HFFc6 (cell line): ENCODE measurements at regions not wholly inside any gene's neighbourhood (a gene's known extent, or its start where the extent isn't known, plus 50 kb on each side); places are given as distances from the start of the nearest gene placed in this dataset.

Source experiments
- DNase-seq: peaks from one replicate; pipeline ENCODE4 v3.0.0-alpha.2; 2018
- H3K27ac Mint-ChIP-seq: 2 replicates; pipeline ENCODE4 v1.8.0; 2020; ENCODE audit warnings: mild to moderate bottlenecking, mixed read lengths
- H3K27me3 Mint-ChIP-seq: 2 replicates; pipeline ENCODE4 v1.8.0; 2021; ENCODE audit warnings: mild to moderate bottlenecking, moderate library complexity, mixed read lengths; ENCODE audit not compliant: insufficient read depth
- H3K36me3 Mint-ChIP-seq: 2 replicates; pipeline ENCODE4 v1.8.0; 2021; ENCODE audit warnings: low read depth, mixed read lengths
- H3K4me1 Mint-ChIP-seq: 2 replicates; pipeline ENCODE4 v1.8.0; 2020; ENCODE audit warnings: low read depth, mixed read lengths
- H3K4me3 Mint-ChIP-seq: 2 replicates; pipeline ENCODE4 v1.8.0; 2020; ENCODE audit warnings: mild to moderate bottlenecking, moderate library complexity, mixed read lengths
- H3K9me3 Mint-ChIP-seq: 2 replicates; pipeline ENCODE4 v1.8.0; 2020; ENCODE audit warnings: mild to moderate bottlenecking, mixed read lengths
- TF ChIP-seq, protein P1 (sequence below): fragments of 200-600 bp; sonication (generic); IDR thresholded peaks from 2 replicates; pipeline ENCODE4 v1.5.0; 2021; ENCODE audit warnings: antibody characterized with exemption, mild to moderate bottlenecking

DNA sequence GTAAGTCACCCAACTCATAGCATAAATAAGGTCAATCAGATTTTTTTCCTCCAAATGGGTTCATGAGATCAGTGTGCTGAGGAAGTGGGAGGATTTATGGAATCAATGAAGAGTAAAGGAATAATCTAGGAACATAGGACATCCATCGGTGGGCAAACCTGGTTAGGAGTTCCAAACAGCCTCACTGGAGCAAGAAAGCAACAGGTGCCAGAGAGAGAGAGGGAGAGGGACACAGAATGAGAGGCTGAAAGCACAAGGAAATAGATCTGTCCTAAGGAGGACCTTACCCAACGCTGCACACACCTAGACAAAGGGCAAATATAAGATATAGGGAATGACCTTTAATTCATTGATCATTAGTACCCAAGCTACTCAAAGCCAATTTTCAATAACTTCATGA, 119.5 kb upstream of the ANKRD1 start:
- Mint-ChIP-seq H3K27me3 (peaks cover 23% of the 10 kb centered on the region), H3K36me3 (no peaks in the 10 kb centered on the region), H3K27ac (no peak overlapping the region), H3K4me1 (peaks cover 7% of the 10 kb centered on the region), H3K9me3 (no peaks in the 10 kb centered on the region), H3K4me3 (no peak overlapping the region)
- TF ChIP-seq, protein P1, sequence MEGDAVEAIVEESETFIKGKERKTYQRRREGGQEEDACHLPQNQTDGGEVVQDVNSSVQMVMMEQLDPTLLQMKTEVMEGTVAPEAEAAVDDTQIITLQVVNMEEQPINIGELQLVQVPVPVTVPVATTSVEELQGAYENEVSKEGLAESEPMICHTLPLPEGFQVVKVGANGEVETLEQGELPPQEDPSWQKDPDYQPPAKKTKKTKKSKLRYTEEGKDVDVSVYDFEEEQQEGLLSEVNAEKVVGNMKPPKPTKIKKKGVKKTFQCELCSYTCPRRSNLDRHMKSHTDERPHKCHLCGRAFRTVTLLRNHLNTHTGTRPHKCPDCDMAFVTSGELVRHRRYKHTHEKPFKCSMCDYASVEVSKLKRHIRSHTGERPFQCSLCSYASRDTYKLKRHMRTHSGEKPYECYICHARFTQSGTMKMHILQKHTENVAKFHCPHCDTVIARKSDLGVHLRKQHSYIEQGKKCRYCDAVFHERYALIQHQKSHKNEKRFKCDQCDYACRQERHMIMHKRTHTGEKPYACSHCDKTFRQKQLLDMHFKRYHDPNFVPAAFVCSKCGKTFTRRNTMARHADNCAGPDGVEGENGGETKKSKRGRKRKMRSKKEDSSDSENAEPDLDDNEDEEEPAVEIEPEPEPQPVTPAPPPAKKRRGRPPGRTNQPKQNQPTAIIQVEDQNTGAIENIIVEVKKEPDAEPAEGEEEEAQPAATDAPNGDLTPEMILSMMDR = no peak
- no peak for DNase-seq

DNA sequence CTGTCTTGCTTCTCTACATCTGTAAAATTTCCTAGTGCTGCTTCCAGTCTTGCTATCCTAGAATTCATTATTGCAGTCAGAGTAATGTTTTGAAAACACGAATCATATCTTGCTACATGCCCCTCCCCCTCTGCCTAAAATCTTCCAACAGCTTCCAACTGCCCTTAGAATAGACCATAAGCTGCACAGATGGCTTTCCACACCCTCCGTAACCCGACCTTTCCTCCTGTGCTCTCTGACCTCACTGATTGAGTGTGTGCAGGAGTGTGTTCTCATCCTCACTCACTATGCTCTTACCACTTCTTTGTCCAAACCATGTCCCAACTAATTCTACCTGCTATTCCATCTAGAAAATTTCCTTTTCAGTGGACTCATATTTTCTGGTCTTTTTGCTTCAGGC, 121.2 kb upstream of the ANKRD1 start:
- TF ChIP-seq, protein P1 = no peak
- Mint-ChIP-seq H3K27me3 (peaks cover 28% of the 10 kb centered on the region), H3K27ac (no peak overlapping the region), H3K4me1 (peaks cover 3% of the 10 kb centered on the region), H3K4me3 (no peak overlapping the region), H3K36me3 (no peaks in the 10 kb centered on the region), H3K9me3 (no peaks in the 10 kb centered on the region)
- no peak for DNase-seq

DNA sequence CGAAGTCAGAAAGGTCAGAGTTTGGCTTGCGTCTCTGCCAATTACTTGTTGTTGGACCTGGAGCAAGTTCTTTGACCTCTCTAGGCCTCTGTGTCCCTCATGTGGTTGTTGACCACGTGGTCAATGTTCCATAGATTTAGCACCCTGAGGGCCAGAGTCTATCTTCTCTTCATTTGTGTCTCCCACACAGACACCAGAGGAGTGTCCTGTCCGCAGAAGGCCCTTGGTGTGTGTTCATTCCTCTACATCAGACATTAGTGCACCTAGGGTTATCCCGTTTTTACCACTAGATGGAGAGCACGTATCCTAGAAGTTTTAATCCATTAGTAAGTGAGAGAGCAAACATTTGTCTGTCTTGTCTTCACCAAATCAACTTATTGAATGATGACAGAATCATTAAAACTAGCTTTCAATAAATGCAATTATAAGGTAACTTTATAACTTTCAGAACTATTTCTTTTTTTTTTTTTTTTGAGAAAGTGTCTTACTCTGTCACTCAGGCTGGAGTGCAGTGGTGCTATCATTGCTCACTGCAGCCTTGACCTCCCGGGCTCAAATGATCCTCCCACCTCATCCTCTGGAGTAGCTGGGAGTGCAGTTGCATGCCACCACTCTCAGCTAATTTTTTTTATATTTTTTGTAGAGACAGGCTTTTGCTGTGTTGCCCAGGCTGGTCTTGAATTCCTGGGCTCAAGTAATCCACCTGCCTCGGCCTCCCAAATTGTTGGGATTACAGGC, 122.5 kb upstream of the ANKRD1 start:
- Mint-ChIP-seq H3K36me3 (no peaks in the 10 kb centered on the region), H3K27me3 (peaks cover 28% of the 10 kb centered on the region), H3K4me1 (no peaks in the 10 kb centered on the region), H3K9me3 (no peaks in the 10 kb centered on the region), H3K27ac (no peak overlapping the region), H3K4me3 (no peak overlapping the region)
- DNase-seq = peak; percentile 19
- TF ChIP-seq, protein P1 = peak; percentile 74

DNA sequence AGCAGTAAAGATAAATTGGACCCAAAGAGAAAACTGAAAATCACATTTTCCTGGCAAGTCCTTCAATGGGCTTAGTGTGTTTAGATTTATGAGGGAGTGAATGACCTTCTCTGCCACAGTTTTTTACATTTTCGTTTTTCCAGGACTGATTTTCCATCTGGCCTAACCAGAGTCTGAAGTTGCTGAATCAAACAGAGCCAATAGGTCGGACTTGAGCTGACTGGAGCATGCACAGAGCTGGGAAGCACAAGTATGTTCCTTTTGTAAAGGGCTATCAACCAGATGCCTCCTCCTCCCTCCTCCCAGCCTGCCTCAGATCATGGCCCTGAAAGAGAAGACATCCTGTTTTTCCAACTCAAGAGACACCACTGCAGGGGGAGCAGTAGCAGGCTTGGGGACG, 126.0 kb upstream of the ANKRD1 start:
- peaks cover 15% of the 10 kb centered on the region for H3K4me1 Mint-ChIP-seq
- TF ChIP-seq, protein P1 = no peak
- H3K27ac Mint-ChIP-seq = no peak overlapping the region
- H3K27me3 Mint-ChIP-seq = peaks cover 18% of the 10 kb centered on the region
- H3K4me3 Mint-ChIP-seq = no peak overlapping the region
- no peak for DNase-seq
- no peaks in the 10 kb centered on the region for H3K9me3 Mint-ChIP-seq
- no peaks in the 10 kb centered on the region for H3K36me3 Mint-ChIP-seq

DNA sequence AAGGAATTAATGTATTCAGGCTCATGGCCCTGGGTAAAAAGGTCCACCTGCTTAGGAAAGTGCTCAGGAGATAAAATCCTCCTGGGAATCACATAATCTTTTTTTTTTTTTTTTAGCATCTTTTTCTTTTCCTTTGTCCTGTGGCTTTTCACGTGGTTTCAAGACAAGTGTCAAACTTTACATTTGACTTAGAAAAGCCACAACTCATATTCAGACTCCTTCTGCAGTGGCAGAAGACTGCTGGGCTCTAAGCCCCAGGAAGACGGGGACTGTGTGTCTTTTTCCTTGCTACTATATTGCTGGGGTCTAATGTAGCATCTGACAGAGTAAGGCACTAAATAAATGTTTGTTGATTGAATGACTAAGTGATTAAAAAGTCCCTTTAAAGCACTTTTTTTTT, 127.5 kb upstream of the ANKRD1 start:
- Mint-ChIP-seq H3K36me3 (no peaks in the 10 kb centered on the region), H3K4me3 (no peak overlapping the region), H3K4me1 (peaks cover 15% of the 10 kb centered on the region), H3K27me3 (peaks cover 15% of the 10 kb centered on the region; the same call in 1 of the 2 replicates), H3K9me3 (no peaks in the 10 kb centered on the region), H3K27ac (no peak overlapping the region)
- DNase-seq = no peak
- TF ChIP-seq, protein P1 = no peak
